Renal cortex interstitium (tissue), 11 donors: ENCODE measurements at regions not wholly inside any gene's neighbourhood (a gene's known extent, or its start where the extent isn't known, plus 50 kb on each side); places are given as distances from the start of the nearest gene placed in this dataset.

Experiments
- DNase-seq, 11 donors: peaks; one replicate each; pipeline ENCODE4 v3.0.0-alpha.2; 2013; ENCODE audit warnings: low read depth in 9 of 11, low spot score in 4 of 11; ENCODE audit errors: extremely low read depth in 1 of 11

DNA sequence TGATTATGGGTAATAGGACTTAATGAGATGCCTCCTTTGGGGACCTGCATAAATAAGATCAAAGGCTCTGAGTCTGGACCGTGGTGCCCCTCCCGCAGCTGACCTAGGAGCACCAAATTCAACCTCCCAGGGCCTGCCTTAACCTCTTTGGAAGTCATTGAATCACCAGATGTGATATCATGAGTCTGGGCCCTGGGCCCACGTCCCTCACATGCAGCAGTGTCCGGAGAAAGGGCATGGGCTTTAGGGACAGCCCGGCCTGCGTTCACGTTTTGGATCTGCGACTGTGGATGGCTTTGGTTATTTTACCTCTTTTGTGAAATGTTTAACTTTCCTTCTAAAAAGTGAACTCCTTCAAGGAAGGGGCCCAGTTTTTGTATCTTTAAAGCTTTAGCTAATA lies 220.0 kb upstream of the KLF6 start:
- DNase-seq = no peak

DNA sequence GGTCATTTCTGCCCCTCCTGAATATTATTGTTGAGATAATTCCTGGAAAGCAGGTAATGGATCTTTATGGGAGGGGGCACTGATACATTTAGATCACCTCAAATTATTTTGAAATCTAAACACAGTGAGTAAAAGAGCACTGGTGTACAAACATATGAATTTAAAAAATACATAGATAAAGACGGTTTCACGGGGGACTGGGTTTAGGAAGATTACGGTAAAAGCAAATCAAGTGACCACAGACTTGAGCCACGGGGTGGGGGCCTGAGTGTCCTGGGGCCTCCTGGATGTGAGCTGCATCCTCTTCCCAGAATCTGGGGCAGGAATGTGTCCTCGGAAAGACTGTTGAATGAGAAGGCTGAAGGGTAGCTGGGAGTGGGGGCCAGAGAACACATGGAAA lies 219.1 kb upstream of the KLF6 start:
- DNase-seq = no peak

DNA sequence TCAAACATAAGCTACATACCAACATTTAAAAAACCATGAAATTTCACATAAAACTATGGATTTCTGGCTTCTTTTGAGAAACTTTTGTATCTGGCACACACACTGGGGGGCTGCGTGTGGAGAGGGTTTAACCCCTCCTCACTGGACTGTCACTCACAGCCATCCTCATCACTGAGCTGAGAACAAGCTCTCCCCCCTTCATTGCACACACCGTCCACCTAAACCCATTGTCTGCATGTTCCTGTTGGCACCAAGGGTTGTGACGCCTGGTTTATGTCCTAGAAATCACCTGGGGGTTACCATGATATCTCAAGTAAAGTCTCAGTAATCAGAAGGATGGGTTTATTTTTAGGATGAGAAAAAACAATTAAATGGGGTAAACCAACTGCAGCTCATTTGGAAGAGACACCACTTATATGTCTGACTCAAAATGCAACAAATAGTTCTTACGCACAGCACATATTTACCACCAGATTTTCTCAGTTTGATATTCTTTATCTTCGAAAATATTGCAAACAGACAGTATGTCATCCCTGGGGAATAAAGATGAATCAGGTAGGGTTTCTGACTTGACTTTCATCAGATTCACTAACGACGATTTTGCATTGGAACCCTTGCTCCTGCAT lies 218.5 kb upstream of the KLF6 start:
- DNase-seq = no peak

DNA sequence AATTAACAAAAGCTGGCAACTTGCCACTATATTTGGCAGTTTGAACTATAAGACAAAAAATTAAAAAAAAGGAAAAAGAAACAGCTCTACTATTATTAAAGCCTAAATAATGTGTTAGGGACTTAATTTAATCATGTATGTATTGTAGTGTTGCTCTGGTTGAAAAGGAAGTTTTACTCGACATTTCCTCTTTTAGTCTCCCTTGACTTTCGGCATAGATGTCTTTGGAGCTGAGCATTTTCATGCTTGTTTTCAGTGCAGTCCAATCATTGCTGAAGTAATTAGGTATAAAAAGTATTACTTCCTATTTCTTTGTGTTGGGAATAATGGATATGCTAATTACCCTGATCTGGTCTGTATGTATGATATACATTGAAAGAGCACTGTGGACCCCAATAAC lies 216.8 kb upstream of the KLF6 start:
- DNase-seq = no peak

DNA sequence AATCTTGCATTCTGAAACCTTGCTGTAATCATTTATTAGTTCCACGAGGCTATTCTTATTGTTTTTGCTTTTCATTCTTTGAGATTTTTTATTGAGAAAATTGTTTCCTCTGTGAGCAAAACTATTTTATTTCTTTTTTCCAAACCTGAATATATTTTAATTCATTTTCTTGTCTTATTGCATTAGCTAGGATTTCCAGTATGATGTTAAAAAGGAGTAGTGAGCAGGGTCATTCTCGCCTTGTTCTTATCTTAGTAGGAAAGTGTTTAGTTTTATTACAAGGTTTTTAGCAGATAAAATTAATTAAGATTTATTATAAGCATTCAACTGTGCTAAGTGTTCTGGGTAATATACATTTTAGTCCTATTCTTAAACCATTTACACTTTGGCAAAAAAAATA lies 214.6 kb upstream of the KLF6 start:
- DNase-seq = no peak

DNA sequence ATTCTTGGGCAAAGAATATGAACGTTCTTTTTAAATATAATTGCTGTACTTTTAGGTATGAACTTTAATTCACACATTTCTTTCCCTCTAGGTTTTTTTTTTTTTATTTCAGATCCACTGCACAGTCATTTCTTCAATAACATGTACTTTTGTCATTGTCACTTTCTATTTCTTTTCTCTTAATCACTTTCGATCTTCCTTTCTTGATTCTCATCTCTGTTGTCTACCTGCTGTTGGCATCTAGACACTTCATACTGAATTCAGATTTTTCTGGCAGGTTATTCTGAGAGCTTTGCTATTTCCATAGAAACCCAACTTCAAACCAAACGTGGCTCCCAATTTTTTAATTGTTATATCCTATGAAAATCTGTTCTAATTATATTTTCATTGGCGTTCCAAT lies 211.7 kb upstream of the KLF6 start:
- no peak for DNase-seq

DNA sequence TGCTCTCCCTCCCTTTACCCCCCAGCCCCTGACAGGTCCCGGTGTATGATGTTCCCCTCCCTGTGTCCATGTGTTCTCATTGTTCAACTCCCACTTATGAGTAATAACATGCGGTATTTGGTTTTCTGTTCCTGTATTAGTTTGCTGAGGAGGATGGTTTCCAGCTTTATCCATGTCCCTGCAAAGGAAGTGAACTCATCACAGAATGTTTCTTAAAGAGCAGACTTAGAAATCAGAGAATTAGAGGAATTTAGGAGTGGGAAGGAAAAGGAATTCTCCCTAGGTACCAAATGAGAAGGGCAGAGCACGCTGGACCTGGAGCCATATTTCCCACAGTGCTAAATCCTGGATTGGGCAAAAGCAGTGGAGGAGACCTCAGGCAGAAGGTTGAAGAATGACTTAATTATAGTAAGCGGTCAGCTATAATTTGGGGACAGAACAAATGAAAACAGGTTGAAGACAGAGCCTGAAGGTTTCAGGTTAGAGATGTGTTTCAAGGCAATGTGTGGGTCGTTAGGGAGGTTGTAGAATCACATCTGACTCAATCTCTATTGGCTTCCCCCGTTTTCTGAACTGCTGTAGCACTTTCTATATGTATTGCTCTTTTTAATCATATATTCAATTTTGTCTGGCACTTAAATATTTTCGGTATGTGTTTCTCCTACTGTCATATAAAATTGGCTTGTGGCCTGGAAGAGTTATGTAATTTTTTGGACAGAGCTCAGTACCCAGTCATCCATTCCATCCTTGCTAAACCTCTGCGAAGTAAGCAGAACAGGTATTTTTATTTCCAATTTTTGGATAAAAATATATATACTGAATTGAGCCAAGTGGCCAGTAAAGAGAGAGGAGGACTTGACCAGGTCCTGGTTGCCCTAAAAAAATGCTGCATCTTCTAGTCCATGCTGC lies 210.5 kb upstream of the KLF6 start:
- DNase-seq = no peak

DNA sequence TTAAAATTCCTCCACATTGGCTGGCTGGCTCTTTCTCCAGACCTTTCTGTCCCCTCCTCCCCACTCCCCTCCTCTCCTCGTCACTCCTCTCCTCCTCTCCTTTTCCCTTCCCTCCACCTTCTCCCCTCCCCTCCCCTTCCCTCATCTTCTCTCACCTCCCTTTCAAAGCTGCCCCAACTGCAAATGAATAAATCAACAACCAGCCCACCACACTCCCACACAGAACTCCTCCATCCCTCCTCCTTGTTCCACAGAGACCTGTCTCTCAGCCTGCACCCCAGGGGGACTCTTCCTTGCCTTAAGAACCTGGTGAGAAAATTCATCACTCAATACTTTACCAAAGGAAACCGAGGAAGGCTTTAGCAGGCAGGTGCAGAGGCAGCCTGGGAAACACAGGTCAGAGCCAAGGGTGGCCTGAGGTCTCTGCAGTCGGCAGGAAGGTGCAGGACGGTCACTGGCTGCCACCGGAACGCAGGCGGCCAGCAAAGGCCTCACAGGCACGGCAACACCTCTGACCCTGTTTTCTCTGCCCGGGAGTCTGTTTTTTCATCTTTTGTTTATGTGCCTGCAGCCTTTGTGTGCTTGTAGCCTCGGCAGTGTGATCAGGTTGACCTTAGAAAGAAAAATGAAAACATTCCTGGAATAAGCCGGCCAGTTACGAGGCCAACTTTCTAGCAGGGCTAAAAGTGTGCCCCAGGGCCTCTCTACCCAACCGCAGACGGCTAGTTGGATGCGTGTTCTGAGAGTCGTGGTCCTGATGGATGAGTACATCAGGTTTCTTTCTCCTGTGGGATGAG lies 207.6 kb upstream of the KLF6 start:
- DNase-seq = no peak

DNA sequence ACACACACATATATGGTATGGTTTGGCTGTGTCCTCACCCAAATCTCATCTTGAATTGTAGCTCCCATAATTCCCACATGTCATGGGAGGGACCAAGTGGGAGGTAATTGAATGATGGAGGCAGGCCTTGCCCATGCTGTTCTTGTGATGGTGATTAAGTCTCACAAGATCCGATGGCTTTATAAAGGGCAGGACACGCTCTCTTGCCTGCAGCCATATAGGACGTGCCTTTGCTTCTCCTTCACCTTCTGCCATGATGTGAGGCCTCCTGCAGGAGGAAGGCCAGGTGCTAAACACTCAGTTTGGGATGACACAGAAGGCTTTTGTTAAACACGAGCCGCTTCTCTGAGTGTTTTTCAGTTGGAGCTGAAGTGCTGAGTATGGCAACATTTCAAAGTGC lies 205.3 kb upstream of the KLF6 start:
- DNase-seq = no peak

DNA sequence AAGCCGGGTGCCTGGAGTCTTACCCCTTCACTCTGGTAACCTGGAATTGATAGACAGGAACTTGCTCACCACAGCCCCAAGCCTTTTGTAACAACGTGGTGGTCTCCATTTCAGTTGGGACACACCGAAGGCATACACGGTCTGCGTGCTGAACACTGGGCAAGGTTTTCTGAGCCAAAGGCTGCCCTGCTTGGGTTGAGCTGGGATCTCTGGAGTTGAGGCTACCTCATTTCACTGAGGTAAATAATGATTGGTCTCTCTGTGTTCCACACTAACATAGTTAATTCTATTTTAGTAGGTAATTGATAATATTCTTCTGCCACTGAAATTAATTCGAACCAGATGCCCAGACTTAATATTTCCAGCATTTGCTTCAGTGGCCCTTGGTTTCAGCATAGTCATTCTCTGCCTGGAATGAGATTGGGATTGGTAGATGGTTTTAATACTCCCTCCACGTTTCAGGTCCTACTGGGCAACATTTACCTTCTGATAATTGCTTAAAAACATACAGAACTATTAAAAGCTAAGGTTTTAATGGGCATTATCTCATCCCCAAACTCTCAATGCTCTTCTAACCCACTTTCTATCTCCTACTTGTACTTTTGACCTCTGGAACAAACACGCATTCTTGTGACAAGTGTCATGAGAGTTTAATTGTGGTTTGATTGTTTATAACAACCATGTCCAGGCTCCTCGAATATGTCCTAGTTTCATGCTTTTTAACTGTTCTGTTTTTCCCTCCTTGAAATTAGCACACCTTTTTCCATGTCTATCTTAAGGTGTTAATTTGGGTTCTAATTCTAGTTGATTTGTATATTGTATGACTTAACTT lies 202.3 kb upstream of the KLF6 start:
- no peak for DNase-seq

DNA sequence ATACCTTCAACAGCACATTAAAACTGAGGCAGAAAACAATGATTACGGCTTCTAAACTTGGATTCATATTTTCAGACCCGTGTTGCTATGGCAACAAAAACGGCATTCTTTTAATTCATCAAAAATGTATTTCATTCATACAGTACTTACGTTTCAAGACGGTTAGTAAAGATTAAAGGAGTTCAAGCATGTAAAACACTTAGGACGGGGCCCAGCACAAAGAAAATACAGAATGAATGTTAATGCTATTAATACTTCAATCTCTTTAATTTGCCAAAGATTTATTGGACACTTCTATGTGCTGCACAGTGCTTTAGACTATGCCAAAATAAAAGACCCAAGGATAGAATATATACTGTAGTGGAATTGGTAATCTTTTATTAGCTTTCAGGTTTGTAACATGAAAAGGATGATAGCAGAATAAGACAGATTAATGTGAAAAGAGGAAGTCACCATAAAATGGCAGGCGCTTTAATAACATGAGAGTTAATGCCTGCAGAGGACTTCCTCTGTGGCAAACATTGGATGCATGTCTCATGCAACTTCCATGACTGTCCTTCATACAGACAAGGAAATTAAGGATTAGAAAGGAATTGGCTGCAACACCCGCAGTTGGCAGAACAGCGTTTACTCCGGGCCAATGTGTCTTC lies 201.6 kb upstream of the KLF6 start:
- peak in 7 of 11 donors; percentile 20 to 39 (median 30) for DNase-seq

DNA sequence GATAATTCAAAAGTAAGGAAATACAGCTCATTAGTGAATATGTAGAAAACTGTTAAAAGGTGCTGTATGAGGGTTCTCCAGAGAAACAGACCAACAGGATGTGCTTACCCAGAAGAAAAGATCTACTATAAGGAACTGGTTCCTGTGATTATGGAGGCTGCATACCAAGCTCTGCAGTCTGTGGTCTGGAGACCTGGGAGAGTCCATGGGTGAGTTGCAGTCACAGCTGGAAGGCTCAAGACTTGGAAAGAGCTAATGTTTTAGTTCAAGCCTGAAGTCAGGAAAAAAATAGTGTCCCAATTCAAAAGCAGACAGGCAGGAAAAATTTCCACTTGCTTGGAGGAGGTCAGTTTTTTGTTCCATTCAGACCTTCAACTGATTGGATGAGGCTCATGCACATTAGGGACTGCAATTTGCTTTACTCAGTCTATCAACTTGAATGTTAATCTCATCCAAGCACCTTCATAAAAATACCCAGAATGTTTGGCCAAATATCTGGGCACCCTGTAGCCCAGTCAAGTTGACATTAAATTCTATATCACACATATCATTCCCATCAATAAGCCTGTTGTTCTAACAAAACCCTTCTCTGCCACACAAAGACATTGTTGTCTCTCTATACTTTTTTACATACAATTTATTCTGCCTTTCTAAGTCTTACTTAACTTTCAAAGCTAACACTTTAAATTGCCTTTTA lies 197.9 kb upstream of the KLF6 start:
- no peak for DNase-seq

DNA sequence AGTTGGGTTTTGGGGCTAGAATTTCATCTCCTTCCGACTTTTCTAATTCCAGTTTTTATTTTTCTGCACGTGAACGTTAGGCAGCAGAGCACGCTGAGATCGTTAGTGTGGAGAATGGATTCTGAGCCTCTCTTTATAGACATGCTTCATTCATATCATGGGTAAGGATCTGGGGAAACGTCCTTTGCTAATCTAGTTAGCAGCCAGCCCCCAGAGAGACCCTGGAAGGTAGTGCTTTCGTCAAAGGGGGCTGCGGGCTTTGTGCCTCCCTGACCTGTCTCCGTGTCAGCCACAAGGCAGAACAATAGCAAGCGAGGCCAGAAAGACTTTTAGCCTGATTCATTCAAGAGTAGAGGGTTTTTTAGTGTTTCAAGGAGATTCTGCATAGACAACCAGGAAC lies 196.3 kb upstream of the KLF6 start:
- no peak for DNase-seq

DNA sequence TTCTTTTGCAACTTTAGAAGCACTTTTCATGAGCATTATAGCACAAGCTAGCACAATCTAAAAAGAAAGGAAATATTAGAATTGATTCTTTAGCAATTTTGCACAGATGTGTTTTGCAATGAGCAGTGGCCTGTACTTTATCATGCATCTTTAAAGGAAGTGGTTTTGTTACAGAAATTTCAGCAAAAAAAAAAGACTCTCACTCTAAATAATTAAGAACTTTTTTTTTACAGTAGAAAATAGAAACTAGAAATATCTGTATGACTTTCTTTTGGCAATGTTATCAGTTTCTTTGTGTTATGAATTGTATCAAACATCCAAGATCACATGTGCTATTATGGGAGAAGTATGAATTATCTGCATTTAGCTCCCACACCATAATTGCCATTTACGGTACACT lies 195.7 kb upstream of the KLF6 start:
- no peak for DNase-seq

DNA sequence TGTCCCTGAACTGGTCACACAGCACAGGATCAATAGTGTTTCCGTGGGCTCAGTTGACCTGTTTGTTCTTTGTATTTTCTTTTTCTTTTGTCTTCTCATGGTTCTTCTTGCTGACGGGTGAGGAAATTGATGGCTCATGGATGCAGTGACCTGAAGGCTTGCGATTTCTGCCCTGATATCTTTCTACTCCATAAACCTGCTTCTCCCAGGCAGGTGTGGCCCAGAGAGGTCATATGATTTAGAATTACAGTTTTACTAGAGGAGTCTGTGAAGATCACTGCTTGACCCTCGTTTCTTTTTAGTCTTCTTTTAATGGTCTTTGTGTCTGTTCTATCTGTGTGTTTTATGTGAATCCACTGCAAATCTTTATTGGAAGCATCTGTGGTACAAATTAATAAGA lies 195.1 kb upstream of the KLF6 start:
- DNase-seq = no peak

DNA sequence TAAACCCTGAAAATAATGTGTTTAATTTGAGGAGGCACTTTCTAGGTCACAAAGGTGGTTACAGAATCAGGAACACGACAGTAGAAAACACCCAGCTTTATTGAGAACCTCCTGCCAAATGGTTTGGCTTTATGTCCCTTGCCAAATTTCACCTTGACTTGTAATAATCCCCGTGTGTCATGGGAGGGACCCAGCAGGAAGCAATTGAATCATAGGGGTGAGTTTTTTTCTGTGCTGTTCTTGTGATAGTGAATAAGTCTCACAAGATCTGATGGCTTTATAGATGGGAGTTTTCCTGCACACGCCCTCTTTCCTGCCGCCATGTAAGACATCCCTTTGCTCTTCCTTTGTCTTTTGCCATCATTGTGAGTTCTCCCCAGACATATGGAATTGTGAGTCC lies 193.8 kb upstream of the KLF6 start:
- DNase-seq = no peak

DNA sequence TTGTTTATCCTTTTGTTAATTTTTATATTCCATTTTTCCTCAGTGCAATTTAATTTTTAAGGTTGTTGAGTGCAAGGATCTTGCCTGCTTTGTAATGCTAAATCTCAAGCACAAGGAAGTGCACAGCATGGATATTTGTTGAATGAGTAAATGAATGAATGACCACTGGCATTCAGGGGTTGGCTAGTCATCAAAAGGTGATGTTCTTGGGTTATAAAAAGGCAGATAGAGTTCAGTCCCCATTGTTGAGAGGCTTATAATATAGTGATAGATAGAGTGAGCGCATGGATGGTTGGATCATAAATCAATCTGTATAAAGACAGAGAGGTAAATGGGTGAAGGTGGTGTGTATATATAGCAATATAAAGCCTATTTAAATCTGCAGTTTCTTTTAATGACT lies 193.2 kb upstream of the KLF6 start:
- no peak for DNase-seq

DNA sequence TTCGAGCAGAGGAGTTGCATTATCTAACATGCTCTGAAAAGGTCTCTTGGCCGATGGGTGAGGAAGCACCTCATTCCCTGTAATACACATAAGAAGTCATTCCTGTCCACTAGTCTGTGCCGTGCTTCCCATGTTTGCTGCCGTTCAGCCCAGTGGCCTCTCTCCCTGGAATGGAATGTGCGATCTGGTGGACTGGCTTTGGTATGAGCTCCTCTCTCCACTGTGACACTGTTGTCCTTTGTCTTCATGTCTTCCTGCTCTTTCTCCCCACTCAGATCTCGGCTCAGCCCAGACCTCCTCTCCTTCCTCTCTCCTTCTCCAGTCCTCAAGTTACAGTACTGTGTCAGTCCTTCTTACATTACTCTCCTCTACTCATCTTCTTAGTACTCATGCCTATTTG lies 192.8 kb upstream of the KLF6 start:
- DNase-seq = no peak
